Right lobe of liver (tissue), 6 donors: ENCODE measurements at regions not wholly inside any gene's neighbourhood (a gene's known extent, or its start where the extent isn't known, plus 50 kb on each side); places are given as distances from the start of the nearest gene placed in this dataset.

Experiments used
- ATAC-seq, 4 donors: fragments of 200-7000 bp; cut with Tn5 transposase; one replicate each; pipeline ENCODE4 v1.9.1; 2020; ENCODE audit warnings: mild to moderate bottlenecking in 4 of 4, moderate library complexity in 4 of 4
- DNase-seq, 3 donors: peaks; one replicate each; pipeline ENCODE4 v3.0.0-alpha.2; 2020
- H3K27ac ChIP-seq, 3 donors: fragments of 200-600 bp; one replicate each; pipeline ENCODE4 v1.8.0; 2022
- H3K27me3 ChIP-seq, 2 donors: fragments of 200-600 bp; one replicate each; pipeline ENCODE4 v1.8.0; 2022
- H3K36me3 ChIP-seq, 4 donors: fragments of 200-600 bp; sonication (generic) in 1 of 4; one replicate each; pipeline versions ENCODE4 v1.5.1 to v1.8.0; 2017 to 2022; ENCODE audit warnings: control low read depth in 1 of 4
- H3K4me1 ChIP-seq, 4 donors: fragments of 200-600 bp; sonication (generic) in 1 of 4; one replicate each; pipeline versions ENCODE4 v1.5.1 to v1.8.0; 2017 to 2022; ENCODE audit warnings: control low read depth in 1 of 4
- H3K4me3 ChIP-seq, 3 donors: fragments of 200-600 bp; one replicate each; pipeline ENCODE4 v1.8.0; 2022
- H3K9me3 ChIP-seq, 4 donors: fragments of 200-600 bp; sonication (generic) in 1 of 4; one replicate each; pipeline versions ENCODE4 v1.5.1 to v1.8.0; 2017 to 2022; ENCODE audit warnings: control low read depth in 1 of 4
- CTCF ChIP-seq, 4 donors: fragments of 200-600 bp in 3 of 4; fragments of 450-650 bp in 1 of 4; IDR thresholded peaks; one replicate each; pipeline versions ENCODE4 v1.5.1 to v1.8.0; 2016 to 2022; ENCODE audit warnings: antibody characterized with exemption in 4 of 4, mild to moderate bottlenecking in 2 of 4
- POLR2A ChIP-seq: fragments of 450-650 bp; IDR thresholded peaks from one replicate; pipeline ENCODE4 v1.6.1; 2017; ENCODE audit warnings: antibody characterized with exemption, mild to moderate bottlenecking
- WGBS: methylation state at CpG from one replicate; pipeline ENCODE4 v1.1.6; 2018; ENCODE audit warnings: low coverage, low lambda C conversion rate; ENCODE audit not compliant: insufficient coverage; ENCODE audit errors: missing lambda C conversion rate; 5-methylcytosine and 5-hydroxymethylcytosine counted together
- intact Hi-C, 2 donors: fragments of 100-400 bp; cut with DNase I; formaldehyde crosslinking; loops; one replicate each; pipeline versions ENCODE4 v1.11.2 to v1.14.1; 2022
- donor health status: DM: no; HTN: yes; CAD: no.
- donor health status: DM: no; HTN: no; CAD: no.
- donor health status: DM: no; HTN: no; CAD: no.
- donor health status: DM: no; HTN: yes; CAD: no.
- donor health status: DM: no; HTN: yes; CAD: no.

DNA sequence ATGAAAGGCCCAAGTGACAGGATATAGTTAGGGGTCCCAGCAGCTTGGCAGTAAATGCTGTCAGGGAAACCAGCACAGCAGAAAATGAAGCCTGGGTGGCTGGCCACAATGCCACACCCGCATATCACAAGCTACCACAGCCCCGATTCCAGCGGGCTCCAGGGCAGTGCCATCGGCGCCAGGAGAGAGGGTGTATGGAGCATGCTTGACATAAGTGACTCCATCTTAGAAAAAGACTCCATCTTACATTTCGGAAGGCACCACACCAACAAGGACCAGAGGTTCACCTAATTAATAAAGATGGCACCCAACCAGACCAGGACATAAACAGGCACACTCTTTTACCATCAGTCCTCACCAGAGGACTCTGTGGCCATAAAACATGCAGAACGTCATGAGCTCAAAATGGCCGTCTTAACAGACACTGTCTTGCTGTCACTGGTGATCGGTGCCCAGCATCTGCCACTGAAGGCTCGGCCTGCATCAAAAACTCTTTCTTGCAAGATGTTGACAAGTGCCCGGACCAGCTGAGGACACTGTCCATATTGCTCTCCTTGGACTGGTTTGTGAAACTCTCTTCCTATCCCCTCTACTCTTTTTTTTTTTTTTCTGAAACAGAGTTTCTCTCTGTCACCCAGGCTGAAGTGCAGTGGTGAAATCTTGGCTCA lies 67.4 kb upstream of the SPIN1 start:
- H3K27ac ChIP-seq = no peak overlapping the region
- WGBS = 69% methylated on average over 3 of the region's 11 CpGs
- intact Hi-C loops = no loop called here
- ATAC-seq = no peak
- no peaks in the 10 kb centered on the region for H3K9me3 ChIP-seq
- no peaks in the 10 kb centered on the region for H3K4me1 ChIP-seq
- TF ChIP-seq POLR2A (no peak), CTCF (IDR thresholded peaks at IDR 0.05) (no peak)
- H3K36me3 ChIP-seq = no peaks in the 10 kb centered on the region
- no peak for DNase-seq
- no peak overlapping the region for H3K4me3 ChIP-seq
- no peaks in the 10 kb centered on the region for H3K27me3 ChIP-seq

- ATAC-seq (peak in 1 of 4 donors; percentile 32), DNase-seq (no peak)
- TF ChIP-seq POLR2A (no peak), CTCF (IDR thresholded peaks at IDR 0.05) (no peak)
- no peaks in the 10 kb centered on the region for H3K9me3 ChIP-seq
- no peak overlapping the region for H3K4me3 ChIP-seq
- no peaks in the 10 kb centered on the region for H3K36me3 ChIP-seq
- no peak overlapping the region for H3K27ac ChIP-seq
- no peaks in the 10 kb centered on the region for H3K4me1 ChIP-seq
- WGBS = 52% methylated on average over 2 of the region's 6 CpGs
- intact Hi-C loops = no loop called here
- H3K27me3 ChIP-seq = no peaks in the 10 kb centered on the region
Observed at GRCh38 chr9:88319936-88320747, 68.1 kb upstream of the SPIN1 start.

GRCh38 chr9:88313364-88314220 lies 74.7 kb upstream of the SPIN1 start:
- Histone ChIP-seq H3K4me1 (no peaks in the 10 kb centered on the region), H3K27ac (no peak overlapping the region), H3K9me3 (no peaks in the 10 kb centered on the region), H3K36me3 (no peaks in the 10 kb centered on the region), H3K4me3 (no peak overlapping the region), H3K27me3 (no peaks in the 10 kb centered on the region)
- DNase-seq = no peak
- TF ChIP-seq POLR2A = no peak
- no peak for TF ChIP-seq CTCF (IDR thresholded peaks at IDR 0.05)
- WGBS = 61% methylated on average over 13 of the region's 15 CpGs
- no peak for ATAC-seq
- intact Hi-C loops = no loop called here

GRCh38 chr9:88312517-88313103 lies 75.6 kb upstream of the SPIN1 start:
- 73% methylated on average over 13 of the region's 13 CpGs for WGBS
- intact Hi-C loops = no loop called here

More at GRCh38 chr9:88312517-88313103, 75.6 kb upstream of the SPIN1 start:
- Histone ChIP-seq H3K27ac (no peak overlapping the region), H3K4me3 (no peak overlapping the region), H3K36me3 (no peaks in the 10 kb centered on the region), H3K4me1 (no peaks in the 10 kb centered on the region), H3K9me3 (no peaks in the 10 kb centered on the region), H3K27me3 (no peaks in the 10 kb centered on the region)
- ATAC-seq (no peak), DNase-seq (no peak)
- no peak for TF ChIP-seq POLR2A
- TF ChIP-seq CTCF (IDR thresholded peaks at IDR 0.05) = no peak
